ENCODE measurements at regions not wholly inside any gene's neighbourhood (a gene's known extent, or its start where the extent isn't known, plus 50 kb on each side); places are given as distances from the start of the nearest gene placed in this dataset.

DNA sequence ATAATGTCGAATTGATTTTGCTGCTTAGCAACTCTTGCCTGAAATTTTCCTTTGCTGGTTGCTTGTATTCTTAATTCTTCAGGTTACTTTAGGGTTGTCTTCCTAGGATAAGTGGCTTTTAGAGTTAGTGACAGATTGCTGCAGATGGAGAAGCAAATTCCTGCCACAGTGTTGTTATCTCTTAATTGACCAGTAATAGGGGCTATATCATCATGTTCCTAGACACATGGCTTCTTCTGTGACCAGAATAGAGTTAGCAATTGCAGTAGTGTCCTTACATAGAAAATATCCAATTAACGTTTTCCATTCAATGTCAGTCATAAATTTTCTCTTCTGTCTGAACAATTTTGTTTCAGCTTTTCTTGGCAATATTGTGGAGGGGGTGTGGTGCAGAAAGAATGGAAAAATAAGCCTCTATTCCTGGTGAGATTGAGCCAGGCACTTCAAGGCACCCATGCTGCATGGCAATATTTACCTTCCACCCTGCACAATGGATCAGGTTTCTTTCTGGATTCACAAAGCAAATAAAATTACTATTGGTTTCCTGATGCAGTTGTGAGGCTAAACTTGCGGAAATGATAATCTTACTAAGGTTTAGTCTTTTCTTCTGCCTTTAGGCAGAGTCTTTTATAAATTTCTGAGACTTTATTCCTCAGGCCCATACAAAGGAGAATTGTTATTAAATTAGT, 1481.5 kb downstream of the EFNA5 start:
- DNase-seq = no peak
- Histone ChIP-seq H3K9ac (no peak overlapping the region), H3K4me1 (ENCODE audit: control insufficient read depth in 1 of 2, insufficient read depth in 2 of 2, low read depth in 1 of 2, low read length in 1 of 2) (no peaks in the 10 kb centered on the region), H3K9me3 (no peaks in the 10 kb centered on the region), H3K27ac (ENCODE audit: low read depth in 2 of 2, low read length in 1 of 2) (no peak overlapping the region; a peak in 1 of 4 replicates), H3F3A (replicated peaks; ENCODE audit: insufficient read depth) (no peaks in the 10 kb centered on the region), H3K79me2 (ENCODE audit: insufficient read depth) (no peaks in the 10 kb centered on the region), H3K4me3 (ENCODE audit: low read depth in 2 of 2, low read length in 1 of 2) (no peak overlapping the region), H3K36me3 (replicated peaks in 1 of 2; ENCODE audit: control insufficient read depth in 1 of 2, insufficient read depth in 2 of 2, low read length in 1 of 2) (no peaks in the 10 kb centered on the region), H3K27me3 (ENCODE audit: insufficient read depth) (no peaks in the 10 kb centered on the region), H3K9me2 (no peaks in the 10 kb centered on the region), H3K4me2 (no peak overlapping the region), H2AFZ (ENCODE audit: low read depth) (no peak overlapping the region), H4K20me1 (ENCODE audit: insufficient read depth) (no peaks in the 10 kb centered on the region)
- TF ChIP-seq, protein P1, sequence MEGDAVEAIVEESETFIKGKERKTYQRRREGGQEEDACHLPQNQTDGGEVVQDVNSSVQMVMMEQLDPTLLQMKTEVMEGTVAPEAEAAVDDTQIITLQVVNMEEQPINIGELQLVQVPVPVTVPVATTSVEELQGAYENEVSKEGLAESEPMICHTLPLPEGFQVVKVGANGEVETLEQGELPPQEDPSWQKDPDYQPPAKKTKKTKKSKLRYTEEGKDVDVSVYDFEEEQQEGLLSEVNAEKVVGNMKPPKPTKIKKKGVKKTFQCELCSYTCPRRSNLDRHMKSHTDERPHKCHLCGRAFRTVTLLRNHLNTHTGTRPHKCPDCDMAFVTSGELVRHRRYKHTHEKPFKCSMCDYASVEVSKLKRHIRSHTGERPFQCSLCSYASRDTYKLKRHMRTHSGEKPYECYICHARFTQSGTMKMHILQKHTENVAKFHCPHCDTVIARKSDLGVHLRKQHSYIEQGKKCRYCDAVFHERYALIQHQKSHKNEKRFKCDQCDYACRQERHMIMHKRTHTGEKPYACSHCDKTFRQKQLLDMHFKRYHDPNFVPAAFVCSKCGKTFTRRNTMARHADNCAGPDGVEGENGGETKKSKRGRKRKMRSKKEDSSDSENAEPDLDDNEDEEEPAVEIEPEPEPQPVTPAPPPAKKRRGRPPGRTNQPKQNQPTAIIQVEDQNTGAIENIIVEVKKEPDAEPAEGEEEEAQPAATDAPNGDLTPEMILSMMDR (IDR thresholded peaks at IDR 0.05) = no peak
- TF ChIP-seq, protein P2, sequence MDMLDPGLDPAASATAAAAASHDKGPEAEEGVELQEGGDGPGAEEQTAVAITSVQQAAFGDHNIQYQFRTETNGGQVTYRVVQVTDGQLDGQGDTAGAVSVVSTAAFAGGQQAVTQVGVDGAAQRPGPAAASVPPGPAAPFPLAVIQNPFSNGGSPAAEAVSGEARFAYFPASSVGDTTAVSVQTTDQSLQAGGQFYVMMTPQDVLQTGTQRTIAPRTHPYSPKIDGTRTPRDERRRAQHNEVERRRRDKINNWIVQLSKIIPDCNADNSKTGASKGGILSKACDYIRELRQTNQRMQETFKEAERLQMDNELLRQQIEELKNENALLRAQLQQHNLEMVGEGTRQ (IDR thresholded peaks at IDR 0.05; ENCODE audit: borderline replicate concordance, low read depth, low read length) = no peak
- TF ChIP-seq, protein P3, sequence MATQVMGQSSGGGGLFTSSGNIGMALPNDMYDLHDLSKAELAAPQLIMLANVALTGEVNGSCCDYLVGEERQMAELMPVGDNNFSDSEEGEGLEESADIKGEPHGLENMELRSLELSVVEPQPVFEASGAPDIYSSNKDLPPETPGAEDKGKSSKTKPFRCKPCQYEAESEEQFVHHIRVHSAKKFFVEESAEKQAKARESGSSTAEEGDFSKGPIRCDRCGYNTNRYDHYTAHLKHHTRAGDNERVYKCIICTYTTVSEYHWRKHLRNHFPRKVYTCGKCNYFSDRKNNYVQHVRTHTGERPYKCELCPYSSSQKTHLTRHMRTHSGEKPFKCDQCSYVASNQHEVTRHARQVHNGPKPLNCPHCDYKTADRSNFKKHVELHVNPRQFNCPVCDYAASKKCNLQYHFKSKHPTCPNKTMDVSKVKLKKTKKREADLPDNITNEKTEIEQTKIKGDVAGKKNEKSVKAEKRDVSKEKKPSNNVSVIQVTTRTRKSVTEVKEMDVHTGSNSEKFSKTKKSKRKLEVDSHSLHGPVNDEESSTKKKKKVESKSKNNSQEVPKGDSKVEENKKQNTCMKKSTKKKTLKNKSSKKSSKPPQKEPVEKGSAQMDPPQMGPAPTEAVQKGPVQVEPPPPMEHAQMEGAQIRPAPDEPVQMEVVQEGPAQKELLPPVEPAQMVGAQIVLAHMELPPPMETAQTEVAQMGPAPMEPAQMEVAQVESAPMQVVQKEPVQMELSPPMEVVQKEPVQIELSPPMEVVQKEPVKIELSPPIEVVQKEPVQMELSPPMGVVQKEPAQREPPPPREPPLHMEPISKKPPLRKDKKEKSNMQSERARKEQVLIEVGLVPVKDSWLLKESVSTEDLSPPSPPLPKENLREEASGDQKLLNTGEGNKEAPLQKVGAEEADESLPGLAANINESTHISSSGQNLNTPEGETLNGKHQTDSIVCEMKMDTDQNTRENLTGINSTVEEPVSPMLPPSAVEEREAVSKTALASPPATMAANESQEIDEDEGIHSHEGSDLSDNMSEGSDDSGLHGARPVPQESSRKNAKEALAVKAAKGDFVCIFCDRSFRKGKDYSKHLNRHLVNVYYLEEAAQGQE (IDR thresholded peaks at IDR 0.05; ENCODE audit: low read depth, low read length) = no peak
- TF ChIP-seq POLR2AphosphoS5 (IDR thresholded peaks at IDR 0.05; ENCODE audit: low read depth, low read length) (no peak), NRF1 (IDR thresholded peaks at IDR 0.05; ENCODE audit: low read depth, low read length) (no peak), IRF3 (IDR thresholded peaks at IDR 0.05; ENCODE audit: low read depth, low read length) (no peak), RCOR1 (IDR thresholded peaks at IDR 0.05; ENCODE audit: low read length) (no peak), TEAD4 (IDR thresholded peaks at IDR 0.05; ENCODE audit: borderline replicate concordance, insufficient read depth) (no peak), FOXJ3 (CRISPR knock-in tag; IDR thresholded peaks at IDR 0.05) (no peak), RFX5 (IDR thresholded peaks at IDR 0.05; ENCODE audit: low read length) (no peak), SIN3A (IDR thresholded peaks at IDR 0.05; ENCODE audit: borderline replicate concordance, low read depth, low read length) (no peak), EZH2phosphoT487 (IDR thresholded peaks at IDR 0.05; ENCODE audit: borderline replicate concordance, low read depth) (no peak), FOSL2 (IDR thresholded peaks at IDR 0.05; ENCODE audit: borderline replicate concordance, low read depth) (no peak), MEF2A (IDR thresholded peaks at IDR 0.05; ENCODE audit: borderline replicate concordance, low read depth) (no peak), RAD21 (IDR thresholded peaks at IDR 0.05; ENCODE audit: low read length) (no peak), FOXM1 (IDR thresholded peaks at IDR 0.05; ENCODE audit: low read depth) (no peak)
- TF ChIP-seq, protein P4, sequence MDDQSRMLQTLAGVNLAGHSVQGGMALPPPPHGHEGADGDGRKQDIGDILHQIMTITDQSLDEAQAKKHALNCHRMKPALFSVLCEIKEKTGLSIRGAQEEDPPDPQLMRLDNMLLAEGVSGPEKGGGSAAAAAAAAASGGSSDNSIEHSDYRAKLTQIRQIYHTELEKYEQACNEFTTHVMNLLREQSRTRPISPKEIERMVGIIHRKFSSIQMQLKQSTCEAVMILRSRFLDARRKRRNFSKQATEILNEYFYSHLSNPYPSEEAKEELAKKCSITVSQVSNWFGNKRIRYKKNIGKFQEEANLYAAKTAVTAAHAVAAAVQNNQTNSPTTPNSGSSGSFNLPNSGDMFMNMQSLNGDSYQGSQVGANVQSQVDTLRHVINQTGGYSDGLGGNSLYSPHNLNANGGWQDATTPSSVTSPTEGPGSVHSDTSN (IDR thresholded peaks at IDR 0.05) = no peak
- TF ChIP-seq, protein P5, sequence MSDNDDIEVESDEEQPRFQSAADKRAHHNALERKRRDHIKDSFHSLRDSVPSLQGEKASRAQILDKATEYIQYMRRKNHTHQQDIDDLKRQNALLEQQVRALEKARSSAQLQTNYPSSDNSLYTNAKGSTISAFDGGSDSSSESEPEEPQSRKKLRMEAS (IDR thresholded peaks at IDR 0.05; ENCODE audit: low read depth) = no peak
- 79% methylated on average over 3 of the region's 3 CpGs for WGBS (ENCODE audit: low lambda C conversion rate)
- CTCF ChIA-PET = no interaction called here
- POLR2A ChIA-PET = no interaction called here
